HEK293 (cell line): ENCODE measurements at regions not wholly inside any gene's neighbourhood (a gene's known extent, or its start where the extent isn't known, plus 50 kb on each side); places are given as distances from the start of the nearest gene placed in this dataset.

ENCODE experiments used
- CTCF ChIP-seq: fragments of 450-650 bp; formaldehyde crosslinking; IDR thresholded peaks from 2 replicates; pipeline ENCODE4 v1.5.1; 2016; ENCODE audit warnings: missing biosample characterization, missing genetic modification characterization
- GLIS2 ChIP-seq: fragments of 450-650 bp; formaldehyde crosslinking; IDR thresholded peaks from 2 replicates; pipeline ENCODE4 v1.5.1; 2016; ENCODE audit warnings: missing biosample characterization, missing genetic modification characterization
- REPIN1 ChIP-seq: fragments of 450-650 bp; formaldehyde crosslinking; IDR thresholded peaks from 2 replicates; pipeline ENCODE4 v1.5.1; 2017; ENCODE audit warnings: missing biosample characterization, missing genetic modification characterization, low read depth
- ZNF549 ChIP-seq: fragments of 450-650 bp; IDR thresholded peaks from 2 replicates; pipeline ENCODE4 v1.5.1; 2018; ENCODE audit warnings: missing biosample characterization, missing genetic modification characterization, mild to moderate bottlenecking, inconsistent platforms, moderate library complexity
- ZNF660 ChIP-seq: fragments of 450-650 bp; IDR thresholded peaks from 2 replicates; pipeline ENCODE4 v1.5.1; 2018; ENCODE audit warnings: missing biosample characterization, mild to moderate bottlenecking, missing genetic modification characterization
- ZNF692 ChIP-seq: fragments of 450-650 bp; formaldehyde crosslinking; IDR thresholded peaks from 2 replicates; pipeline ENCODE4 v1.5.1; 2016; ENCODE audit warnings: missing biosample characterization, missing genetic modification characterization

- TF ChIP-seq ZNF660 (tag by site-specific recombination) (no peak), CTCF (tag by site-specific recombination) (no peak), ZNF692 (tag by site-specific recombination) (no peak), REPIN1 (no peak), ZNF549 (no peak), GLIS2 (no peak)
Measured at GRCh38 chr20:47872341-47872740, 87.1 kb upstream of the SULF2 start.
